ENCODE measurements at regions not wholly inside any gene's neighbourhood (a gene's known extent, or its start where the extent isn't known, plus 50 kb on each side); places are given as distances from the start of the nearest gene placed in this dataset.

DNA sequence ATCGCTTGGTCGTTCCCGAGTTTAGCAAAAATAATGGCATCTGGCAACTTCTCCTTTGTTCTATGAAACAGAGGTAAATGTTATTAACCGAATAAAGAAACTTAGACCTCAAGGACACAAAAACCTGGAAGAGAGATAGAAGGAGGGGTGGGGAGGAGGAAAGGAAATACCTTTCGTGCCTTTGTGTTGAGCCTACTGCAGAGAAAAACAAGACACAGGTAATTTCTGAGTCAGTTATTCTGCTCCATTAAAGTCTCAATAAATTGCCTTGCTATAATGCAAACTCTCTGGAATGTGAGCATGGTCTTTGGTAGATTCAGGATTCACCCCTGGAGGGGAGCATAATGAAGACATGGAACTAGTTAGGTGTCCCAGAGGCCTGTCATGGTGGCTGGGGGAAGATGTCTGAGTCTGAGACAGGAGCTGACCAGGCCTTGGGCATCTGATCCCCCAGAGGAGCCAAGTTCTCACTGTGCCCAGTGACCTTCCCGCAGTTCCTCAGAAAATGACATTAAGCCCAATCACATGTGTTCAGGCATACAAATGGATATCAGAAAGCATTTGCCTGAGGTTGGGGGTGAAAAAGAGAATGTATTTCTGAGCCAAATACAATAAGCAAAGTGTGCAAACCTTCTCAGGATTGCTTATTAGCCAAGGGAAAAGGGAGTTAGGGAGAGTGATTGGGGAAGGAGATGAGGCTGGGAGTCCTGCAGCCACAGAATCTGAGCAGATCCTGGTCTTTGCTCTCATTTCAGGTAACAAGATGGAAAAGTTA is 72.6 kb upstream of the CADM1 start:
- DNase-seq (ENCODE audit: missing footprints) (no peak), ATAC-seq (no peak)
- intact Hi-C loops (cut with DNase I) = no loop called here

DNA sequence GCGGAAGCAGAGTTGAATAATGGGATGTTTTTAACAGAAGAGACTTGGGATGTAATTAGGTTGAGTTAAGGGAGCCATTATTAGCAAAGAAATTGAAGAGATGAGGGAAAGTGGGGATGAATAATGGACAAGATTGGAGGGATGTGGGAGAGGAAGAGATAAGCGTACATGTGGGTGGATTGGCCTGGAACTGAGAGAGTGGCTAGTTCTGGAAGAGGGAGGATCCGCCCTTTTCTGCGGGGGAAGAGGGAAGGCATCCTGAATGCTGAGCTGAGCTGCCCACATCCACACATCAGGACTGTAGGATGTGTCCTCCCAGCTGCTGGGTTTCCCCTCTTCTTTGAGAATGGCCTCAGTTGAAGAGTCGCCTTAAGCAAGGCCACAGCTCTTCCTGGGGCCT is 68.3 kb upstream of the CADM1 start:
- ATAC-seq = no peak

DNA sequence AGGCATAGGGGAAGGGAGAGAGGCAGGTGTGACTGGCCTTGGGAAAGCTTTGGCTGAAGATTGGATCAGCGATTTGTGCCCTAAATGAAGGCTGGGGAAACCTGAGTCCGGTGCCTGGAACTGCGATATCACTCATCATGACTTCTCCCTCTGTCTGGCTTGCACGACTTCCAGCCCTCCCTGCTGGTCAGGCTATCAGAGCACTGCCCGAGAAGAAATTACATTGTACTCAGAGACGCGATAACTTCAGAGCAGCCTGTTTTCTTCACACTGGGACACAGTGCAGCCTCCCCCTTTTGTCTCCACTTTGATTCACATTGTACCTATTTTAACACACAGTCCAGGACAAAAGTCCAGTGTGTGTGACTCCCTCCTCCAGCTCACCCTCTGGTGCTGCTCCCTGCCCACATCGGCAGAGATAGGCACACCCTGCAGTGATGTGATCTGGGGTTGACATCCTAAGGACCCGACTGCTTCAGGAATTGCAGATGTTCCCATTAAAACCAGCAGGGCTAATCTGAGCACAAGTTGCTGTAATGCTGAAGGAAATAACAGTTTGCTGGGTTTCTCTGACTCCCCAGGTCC is 62.1 kb upstream of the CADM1 start:
- ATAC-seq (peak; percentile 39), DNase-seq (ENCODE audit: missing footprints) (no peak)
- intact Hi-C loops (cut with DNase I) = no loop called here

More for the DNA sequence above, 68.3 kb upstream of the CADM1 start:
- intact Hi-C loops (cut with DNase I) = no loop called here
- DNase-seq (ENCODE audit: missing footprints) = no peak

DNA sequence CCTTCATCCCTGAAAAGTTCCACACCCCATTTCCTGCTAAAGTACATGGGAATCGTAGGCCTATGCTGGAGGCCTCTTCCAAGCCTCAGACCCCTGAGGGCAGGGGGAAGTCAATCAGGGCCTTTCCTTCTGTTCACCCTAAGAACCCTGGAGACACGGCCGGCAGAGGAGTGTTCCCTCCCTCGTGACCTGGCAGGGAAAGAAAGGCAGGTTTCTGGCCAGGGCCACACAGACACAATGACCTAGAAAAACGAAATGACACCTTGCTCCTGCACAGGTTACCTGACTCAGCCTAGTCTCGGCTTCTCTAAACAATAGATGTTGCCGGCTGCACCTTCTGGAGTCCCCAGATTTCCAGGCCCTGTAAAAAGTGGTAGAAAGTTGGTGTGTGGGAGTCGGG is 60.6 kb upstream of the CADM1 start:
- DNase-seq (ENCODE audit: missing footprints) = no peak
- no peak for ATAC-seq
- intact Hi-C loops (cut with DNase I) = no loop called here

DNA sequence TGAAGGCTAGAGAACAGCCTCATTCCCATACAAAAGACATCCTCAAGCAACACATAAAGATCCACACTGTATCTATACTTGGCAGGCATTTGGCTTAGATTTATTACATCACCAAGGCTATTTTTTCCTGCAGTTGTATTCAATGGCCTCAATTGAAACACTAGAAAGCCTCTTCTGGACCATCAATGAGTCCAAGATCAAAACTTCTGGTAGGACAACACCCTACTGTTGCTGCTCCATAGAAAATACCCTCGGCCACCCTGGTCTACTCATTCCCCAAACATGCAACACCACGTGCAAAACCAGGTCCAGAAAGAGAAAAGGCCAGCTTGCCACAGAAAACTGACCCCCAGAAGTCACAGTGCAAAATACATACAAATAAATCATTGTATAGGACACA is 56.9 kb upstream of the CADM1 start:
- no peak for DNase-seq (ENCODE audit: missing footprints)
- intact Hi-C loops (cut with DNase I) = no loop called here
- ATAC-seq = no peak

DNA sequence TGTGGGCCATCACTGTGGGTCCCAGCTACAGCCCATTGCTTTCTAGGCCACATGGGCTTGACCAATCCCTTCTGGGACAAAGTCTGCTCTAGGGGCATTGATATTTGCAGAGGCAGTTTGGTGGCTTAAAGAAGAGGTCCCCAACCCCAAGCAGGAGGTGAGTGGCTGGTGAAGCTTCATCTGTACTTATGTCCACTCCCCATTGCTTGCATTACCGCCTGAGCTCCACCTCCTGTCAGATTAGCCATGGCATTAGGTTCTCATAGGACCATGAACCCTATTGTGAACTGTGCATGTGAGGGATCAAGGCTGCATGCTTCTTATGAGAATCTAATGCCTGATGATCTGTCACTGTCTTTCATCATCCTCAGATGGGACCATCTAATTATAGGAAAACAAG is 54.4 kb upstream of the CADM1 start:
- ATAC-seq (no peak), DNase-seq (ENCODE audit: missing footprints) (no peak)
- intact Hi-C loops (cut with DNase I) = no loop called here

DNA sequence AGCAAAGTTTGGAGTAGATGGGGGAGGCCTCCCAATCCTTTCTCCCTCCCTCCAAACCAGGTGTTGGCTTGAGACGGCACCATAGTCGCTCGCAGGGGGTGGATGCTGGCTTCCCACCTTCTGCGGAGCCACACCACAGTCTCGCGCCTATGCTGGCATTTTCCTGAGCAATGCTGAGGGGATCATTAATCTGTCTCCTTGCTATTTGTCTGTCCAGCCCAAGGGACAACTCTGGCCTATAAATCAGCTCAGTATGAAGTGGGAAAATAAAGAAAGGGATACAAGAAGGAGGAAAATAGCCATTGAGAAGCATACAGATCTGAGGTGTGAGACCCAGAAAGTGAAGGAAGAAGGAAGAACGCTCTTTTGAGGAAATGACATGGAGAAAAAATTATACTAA is 53.5 kb upstream of the CADM1 start:
- no peak for DNase-seq (ENCODE audit: missing footprints)
- intact Hi-C loops (cut with DNase I) = no loop called here
- no peak for ATAC-seq

DNA sequence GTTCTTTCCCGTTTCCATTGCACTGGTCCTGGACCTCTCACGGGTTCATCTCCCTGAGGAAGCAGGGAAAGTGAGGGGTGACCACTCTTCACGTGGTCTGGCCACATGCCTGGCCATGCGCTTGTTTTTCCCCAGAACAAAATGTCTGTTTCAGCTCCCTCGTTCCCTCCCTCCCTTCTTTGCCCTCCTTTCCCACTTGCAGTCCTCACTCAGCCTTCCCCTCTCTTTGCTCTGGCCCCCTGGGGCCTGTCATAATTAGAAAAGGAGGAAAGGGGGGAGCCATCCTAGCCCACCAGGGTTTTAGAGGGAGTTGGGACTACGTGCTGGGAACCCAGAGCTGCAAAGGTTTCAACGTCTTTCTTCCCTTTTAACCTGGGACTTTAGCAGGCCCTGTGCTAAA is 52.8 kb upstream of the CADM1 start:
- ATAC-seq (no peak), DNase-seq (ENCODE audit: missing footprints) (no peak)
- intact Hi-C loops (cut with DNase I) = no loop called here

DNA sequence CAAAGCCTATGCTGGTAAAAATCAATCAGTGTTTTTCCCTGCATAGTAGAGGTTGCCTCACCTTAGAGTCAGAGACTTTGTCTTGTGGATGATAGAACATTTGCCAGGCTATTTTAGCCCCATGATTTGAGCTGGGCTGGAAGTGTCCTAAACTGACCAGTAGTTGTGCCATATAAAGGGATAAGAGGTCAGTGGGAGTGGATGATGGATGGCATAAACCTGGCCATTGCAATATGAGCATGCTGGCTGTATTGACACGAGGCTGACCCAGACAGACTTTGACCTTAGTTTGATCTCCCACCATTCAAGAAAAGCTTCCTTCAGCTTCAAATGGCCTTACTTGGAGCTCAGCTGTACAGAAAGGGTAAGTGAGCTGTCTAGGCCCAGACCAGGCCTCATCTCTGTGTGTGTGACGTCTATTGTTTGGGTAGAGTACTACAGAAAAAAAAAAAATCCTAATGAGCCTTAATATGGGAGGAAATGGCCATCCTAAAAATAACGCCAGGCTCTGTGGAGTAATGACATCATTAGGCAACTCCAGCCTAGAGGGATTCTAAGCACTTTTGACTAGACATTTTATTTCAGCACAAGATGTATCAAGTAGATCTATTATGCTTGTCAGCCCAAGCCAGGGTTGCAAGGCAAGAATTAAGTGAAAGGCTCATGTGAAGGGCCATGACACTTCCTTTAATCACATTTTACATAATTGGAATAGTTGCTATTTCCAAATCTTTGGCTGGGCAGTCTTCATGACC is 51.3 kb upstream of the CADM1 start:
- no peak for DNase-seq (ENCODE audit: missing footprints)
- intact Hi-C loops (cut with DNase I) = no loop called here
- ATAC-seq = no peak
